ENCODE measurements at regions not wholly inside any gene's neighbourhood (a gene's known extent, or its start where the extent isn't known, plus 50 kb on each side); places are given as distances from the start of the nearest gene placed in this dataset.

GRCh38 chr17:54838651-54839421 is 61.8 kb upstream of the TOM1L1 start:
- intact Hi-C loops (cut with DNase I), result no loop called here
- Histone ChIP-seq H3K36me3 (ENCODE audit: insufficient read depth in 1 of 2, low read depth in 1 of 2) (no peaks in the 10 kb centered on the region), H3K9me3 (no peaks in the 10 kb centered on the region), H3K27ac (no peak overlapping the region), H3K4me1 (no peaks in the 10 kb centered on the region), H3K4me3 (no peak overlapping the region), H3K27me3 (ENCODE audit: insufficient read depth in 3 of 3, low read length in 2 of 3) (peaks cover 0 to 2% (median 0%) of the 10 kb centered on the region in 3 donors)
- ATAC-seq (no peak), DNase-seq (no peak)
- WGBS, 3 donors, result 70 to 73% (median 72%) methylated on average over 3 of the region's 3 CpGs
- no peak for TF ChIP-seq CTCF (IDR thresholded peaks at IDR 0.05)

DNA sequence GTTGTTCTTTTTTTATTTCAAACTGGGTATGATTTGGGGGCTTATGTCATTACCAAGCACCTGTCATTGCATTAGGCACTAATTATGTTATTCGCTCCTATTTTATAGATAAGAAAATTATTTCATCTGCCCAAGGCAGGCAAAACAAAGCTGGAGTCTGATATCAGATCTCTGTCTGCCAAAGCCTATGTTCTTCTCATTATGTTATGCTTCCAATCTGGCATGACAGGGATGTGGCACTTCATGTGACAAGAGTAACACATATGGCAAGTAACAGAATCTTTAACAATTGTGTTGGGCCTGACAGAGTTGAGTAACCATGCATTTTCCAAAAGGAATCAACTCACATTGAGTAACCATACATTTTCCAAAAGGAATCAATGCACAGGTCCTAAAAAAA is 61.2 kb upstream of the TOM1L1 start:
- no peak for DNase-seq
- Histone ChIP-seq H3K4me1 (no peaks in the 10 kb centered on the region), H3K27ac (no peak overlapping the region), H3K27me3 (ENCODE audit: insufficient read depth in 3 of 3, low read length in 2 of 3) (peaks cover 0 to 2% (median 0%) of the 10 kb centered on the region in 3 donors), H3K9me3 (no peaks in the 10 kb centered on the region), H3K36me3 (ENCODE audit: insufficient read depth in 1 of 2, low read depth in 1 of 2) (no peaks in the 10 kb centered on the region), H3K4me3 (no peak overlapping the region)
- no peak for ATAC-seq
- 68 to 81% (median 72%) methylated on average over 1 of the region's 1 CpG for WGBS, 3 donors
- intact Hi-C loops (cut with DNase I), result no loop called here
- TF ChIP-seq CTCF (IDR thresholded peaks at IDR 0.05), result no peak

DNA sequence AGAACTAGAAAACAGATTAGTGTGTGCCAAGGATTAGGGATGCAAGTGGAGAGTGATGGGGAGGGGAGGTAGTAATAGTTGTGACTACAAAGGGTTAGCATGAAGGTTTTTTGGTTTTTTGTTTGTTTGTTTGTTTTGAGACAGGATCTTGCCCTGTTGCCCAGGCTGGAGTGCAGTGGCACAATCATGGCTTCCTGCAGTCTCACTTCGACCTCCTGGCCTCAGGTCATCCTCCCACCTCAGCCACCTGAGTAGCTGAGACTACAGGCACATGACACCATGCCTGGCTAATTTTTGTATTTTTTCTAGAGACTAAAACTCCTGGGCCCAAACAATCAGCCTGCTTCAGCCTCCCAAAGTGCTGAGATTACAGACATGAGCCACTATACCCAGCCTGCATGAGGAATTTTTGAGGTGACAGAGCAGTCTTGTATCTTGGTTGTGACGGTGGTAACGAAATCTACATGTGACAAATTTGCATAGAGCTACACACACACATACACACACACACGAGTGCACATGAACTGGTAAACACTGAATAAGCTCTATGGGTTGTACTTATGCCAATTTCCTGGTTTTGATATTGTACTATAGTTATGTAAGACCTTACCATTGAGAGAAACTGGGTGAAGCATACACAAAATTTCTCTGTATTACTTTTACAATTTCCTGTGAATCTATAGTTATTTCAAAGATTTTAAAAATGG is 59.6 kb upstream of the TOM1L1 start:
- no peak overlapping the region for H3K4me3 ChIP-seq
- intact Hi-C loops (cut with DNase I), result no loop called here
- no peaks in the 10 kb centered on the region for H3K4me1 ChIP-seq
- no peak for ATAC-seq
- H3K27ac ChIP-seq, result no peak overlapping the region
- no peaks in the 10 kb centered on the region for H3K9me3 ChIP-seq
- H3K27me3 ChIP-seq (ENCODE audit: insufficient read depth in 3 of 3, low read length in 2 of 3), result peaks cover 0 to 2% (median 0%) of the 10 kb centered on the region in 3 donors
- 63 to 73% (median 71%) methylated on average over 4 of the region's 4 CpGs for WGBS, 3 donors
- no peak for TF ChIP-seq CTCF (IDR thresholded peaks at IDR 0.05)
- H3K36me3 ChIP-seq (ENCODE audit: insufficient read depth in 1 of 2, low read depth in 1 of 2), result no peaks in the 10 kb centered on the region
- no peak for DNase-seq

- no peak for ATAC-seq
- Histone ChIP-seq H3K36me3 (ENCODE audit: insufficient read depth in 1 of 2, low read depth in 1 of 2) (no peaks in the 10 kb centered on the region), H3K4me3 (no peak overlapping the region), H3K9me3 (no peaks in the 10 kb centered on the region), H3K4me1 (no peaks in the 10 kb centered on the region), H3K27me3 (ENCODE audit: insufficient read depth in 3 of 3, low read length in 2 of 3) (peaks cover 0 to 2% (median 0%) of the 10 kb centered on the region in 3 donors), H3K27ac (no peak overlapping the region)
- intact Hi-C loops (cut with DNase I), result no loop called here
- WGBS, 3 donors, result 65 to 70% (median 67%) methylated on average over 2 of the region's 2 CpGs
- no peak for DNase-seq
- TF ChIP-seq CTCF (IDR thresholded peaks at IDR 0.05), result no peak
Observed at GRCh38 chr17:54841656-54842055, 59.0 kb upstream of the TOM1L1 start.

All from psoas muscle (tissue), 7 donors.